Tibial nerve (tissue), 4 donors: ENCODE measurements at regions not wholly inside any gene's neighbourhood (a gene's known extent, or its start where the extent isn't known, plus 50 kb on each side); places are given as distances from the start of the nearest gene placed in this dataset.

Experiments
- DNase-seq, 2 donors: peaks; one replicate each; pipeline ENCODE4 v3.0.0-alpha.2; 2019; ENCODE audit warnings: low spot score in 2 of 2
- H3K27ac ChIP-seq, 4 donors: fragments of 200-600 bp; sonication (generic) in 3 of 4; one replicate each; pipeline ENCODE4 v1.5.1; 2017 to 2019; ENCODE audit warnings: mild to moderate bottlenecking in 1 of 4
- H3K27me3 ChIP-seq, 2 donors: fragments of 200-600 bp; sonication (generic) in 1 of 2; one replicate each; pipeline versions ENCODE4 v1.5.1 to v1.6.0; 2017 to 2019
- H3K36me3 ChIP-seq, 3 donors: fragments of 200-600 bp; sonication (generic); one replicate each; pipeline ENCODE4 v1.5.1; 2018 to 2019
- H3K4me1 ChIP-seq, 4 donors: fragments of 200-600 bp; sonication (generic) in 3 of 4; one replicate each; pipeline ENCODE4 v1.5.1; 2017 to 2019
- H3K4me3 ChIP-seq, 4 donors: fragments of 200-600 bp; sonication (generic) in 3 of 4; one replicate each; pipeline ENCODE4 v1.5.1; 2017 to 2019; ENCODE audit warnings: mild to moderate bottlenecking in 1 of 4, moderate library complexity in 1 of 4
- H3K9me3 ChIP-seq, 4 donors: fragments of 200-600 bp; sonication (generic) in 3 of 4; one replicate each; pipeline ENCODE4 v1.5.1; 2017 to 2019
- CTCF ChIP-seq, 5 experiments: fragments of 200-600 bp in 3 of 5; fragments of 450-650 bp in 2 of 5; sonication (generic) in 3 of 5; IDR thresholded peaks; one replicate each; pipeline ENCODE4 v1.5.1; 2016 to 2019; ENCODE audit warnings: antibody characterized with exemption in 5 of 5, mild to moderate bottlenecking in 3 of 5, moderate library complexity in 2 of 5
- EP300 ChIP-seq, 2 donors: sonication (generic); formaldehyde crosslinking; IDR thresholded peaks; one replicate each; pipeline ENCODE4 v1.6.1; 2017; ENCODE audit warnings: antibody characterized with exemption in 2 of 2, mild to moderate bottlenecking in 1 of 2
- POLR2A ChIP-seq, 2 donors: fragments of 450-650 bp; IDR thresholded peaks; one replicate each; pipeline ENCODE4 v1.6.1; 2017; ENCODE audit warnings: antibody characterized with exemption in 2 of 2, mild to moderate bottlenecking in 2 of 2, moderate library complexity in 2 of 2
- WGBS, 2 donors: methylation state at CpG; one replicate each; pipeline ENCODE4 v1.1.5; 2018; 5-methylcytosine and 5-hydroxymethylcytosine counted together

GRCh38 chr5:164799391-164799790, 1294.0 kb downstream of the MAT2B start:
- Histone ChIP-seq H3K27me3 (no peaks in the 10 kb centered on the region), H3K4me1 (no peaks in the 10 kb centered on the region), H3K9me3 (peaks cover 0 to 10% (median 0%) of the 10 kb centered on the region in 4 donors), H3K36me3 (no peaks in the 10 kb centered on the region), H3K27ac (no peak overlapping the region), H3K4me3 (no peak overlapping the region)
- 35 to 48% methylated on average over 2 of the region's 2 CpGs for WGBS, 2 donors
- no peak for TF ChIP-seq CTCF (IDR thresholded peaks at IDR 0.05)
- no peak for TF ChIP-seq EP300 (IDR thresholded peaks at IDR 0.05)
- no peak for TF ChIP-seq POLR2A (IDR thresholded peaks at IDR 0.05)
- no peak for DNase-seq

- WGBS, 2 donors, result 85 to 91% methylated on average over 4 of the region's 4 CpGs
- no peaks in the 10 kb centered on the region for H3K36me3 ChIP-seq
- peaks cover 0 to 10% (median 0%) of the 10 kb centered on the region in 4 donors for H3K9me3 ChIP-seq
- DNase-seq, result no peak
- no peak overlapping the region for H3K27ac ChIP-seq
- no peaks in the 10 kb centered on the region for H3K4me1 ChIP-seq
- no peaks in the 10 kb centered on the region for H3K27me3 ChIP-seq
- TF ChIP-seq POLR2A (IDR thresholded peaks at IDR 0.05), result no peak
- H3K4me3 ChIP-seq, result no peak overlapping the region
Measured at GRCh38 chr5:164801910-164802309, 1296.5 kb downstream of the MAT2B start.

- Histone ChIP-seq H3K36me3 (no peaks in the 10 kb centered on the region), H3K4me3 (no peak overlapping the region), H3K9me3 (no peaks in the 10 kb centered on the region), H3K4me1 (no peaks in the 10 kb centered on the region), H3K27ac (no peak overlapping the region), H3K27me3 (no peaks in the 10 kb centered on the region)
- no peak for TF ChIP-seq EP300 (IDR thresholded peaks at IDR 0.05)
- TF ChIP-seq CTCF (IDR thresholded peaks at IDR 0.05), result no peak
- TF ChIP-seq POLR2A (IDR thresholded peaks at IDR 0.05), result no peak
- DNase-seq, result no peak
Measured at GRCh38 chr5:164809821-164810220, 1304.4 kb downstream of the MAT2B start.

- TF ChIP-seq POLR2A (IDR thresholded peaks at IDR 0.05), result no peak
- TF ChIP-seq CTCF (IDR thresholded peaks at IDR 0.05), result no peak
- TF ChIP-seq EP300 (IDR thresholded peaks at IDR 0.05), result no peak
- Histone ChIP-seq H3K4me3 (no peak overlapping the region), H3K27ac (no peak overlapping the region), H3K9me3 (no peaks in the 10 kb centered on the region), H3K27me3 (no peaks in the 10 kb centered on the region), H3K36me3 (no peaks in the 10 kb centered on the region), H3K4me1 (no peaks in the 10 kb centered on the region)
- DNase-seq, result no peak
- WGBS, 2 donors, result 12 to 39% methylated on average over 1 of the region's 1 CpG
Measured at GRCh38 chr5:164818445-164818844, 1313.0 kb downstream of the MAT2B start.

GRCh38 chr5:164824671-164825070, 1319.3 kb downstream of the MAT2B start:
- no peaks in the 10 kb centered on the region for H3K4me1 ChIP-seq
- H3K9me3 ChIP-seq, result no peaks in the 10 kb centered on the region
- TF ChIP-seq CTCF (IDR thresholded peaks at IDR 0.05), result no peak
- TF ChIP-seq POLR2A (IDR thresholded peaks at IDR 0.05), result no peak
- no peak for TF ChIP-seq EP300 (IDR thresholded peaks at IDR 0.05)
- no peaks in the 10 kb centered on the region for H3K27me3 ChIP-seq
- WGBS, 2 donors, result 22 to 32% methylated on average over 6 of the region's 6 CpGs
- no peak for DNase-seq
- H3K4me3 ChIP-seq, result no peak overlapping the region
- no peak overlapping the region for H3K27ac ChIP-seq
- no peaks in the 10 kb centered on the region for H3K36me3 ChIP-seq

GRCh38 chr5:164832516-164832915, 1327.1 kb downstream of the MAT2B start:
- H3K9me3 ChIP-seq, result no peaks in the 10 kb centered on the region
- H3K36me3 ChIP-seq, result no peaks in the 10 kb centered on the region
- H3K27ac ChIP-seq, result no peak overlapping the region
- DNase-seq, result no peak
- H3K27me3 ChIP-seq, result no peaks in the 10 kb centered on the region
- WGBS, 2 donors, result 48 to 55% methylated on average over 6 of the region's 6 CpGs
- H3K4me1 ChIP-seq, result no peaks in the 10 kb centered on the region
- no peak overlapping the region for H3K4me3 ChIP-seq
- no peak for TF ChIP-seq CTCF (IDR thresholded peaks at IDR 0.05)
